HL-60 (cell line): ENCODE measurements at regions not wholly inside any gene's neighbourhood (a gene's known extent, or its start where the extent isn't known, plus 50 kb on each side); places are given as distances from the start of the nearest gene placed in this dataset.

Experiments
- DNase-seq, 2 experiments: peaks; one replicate each; pipeline ENCODE4 v3.0.0-alpha.2; 2010 to 2020; ENCODE audit warnings: low read depth in 1 of 2, low spot score in 1 of 2
- H3K27ac ChIP-seq: fragments of 250-450 bp; sonication (Bioruptor Pico); replicated peaks from 2 replicates; pipeline ENCODE4 v1.5.1; 2020; ENCODE audit warnings: mild to moderate bottlenecking, moderate library complexity
- H3K27me3 ChIP-seq: fragments of 250-450 bp; sonication (Bioruptor Pico); 2 replicates; pipeline ENCODE4 v1.5.1; 2021; ENCODE audit warnings: mild to moderate bottlenecking, moderate library complexity; ENCODE audit not compliant: insufficient read depth, poor library complexity, severe bottlenecking
- H3K4me3 ChIP-seq: replicated peaks from 2 replicates; pipeline ENCODE4 v1.5.1; 2011; ENCODE audit warnings: mild to moderate bottlenecking, control low read depth, low read length; ENCODE audit not compliant: insufficient read depth
- GABPA ChIP-seq: IDR thresholded peaks from 2 replicates; pipeline ENCODE4 v1.6.1; 2012; ENCODE audit warnings: low read depth
- POLR2AphosphoS5 ChIP-seq: IDR thresholded peaks from 2 replicates; pipeline ENCODE4 v1.6.1; 2012; ENCODE audit warnings: low read depth
- SPI1 ChIP-seq: IDR thresholded peaks from 2 replicates; pipeline ENCODE4 v1.6.1; 2012; ENCODE audit warnings: low read depth, mild to moderate bottlenecking, borderline replicate concordance
- TF ChIP-seq, protein P1 (sequence below): IDR thresholded peaks from one replicate; pipeline ENCODE4 v1.5.1; 2011; ENCODE audit warnings: low read length, control low read depth, inconsistent platforms; ENCODE audit not compliant: insufficient read depth
- TF ChIP-seq, protein P2 (sequence below): IDR thresholded peaks from 2 replicates; pipeline ENCODE4 v1.6.1; 2012; ENCODE audit warnings: low read depth; ENCODE audit not compliant: insufficient replicate concordance

DNA sequence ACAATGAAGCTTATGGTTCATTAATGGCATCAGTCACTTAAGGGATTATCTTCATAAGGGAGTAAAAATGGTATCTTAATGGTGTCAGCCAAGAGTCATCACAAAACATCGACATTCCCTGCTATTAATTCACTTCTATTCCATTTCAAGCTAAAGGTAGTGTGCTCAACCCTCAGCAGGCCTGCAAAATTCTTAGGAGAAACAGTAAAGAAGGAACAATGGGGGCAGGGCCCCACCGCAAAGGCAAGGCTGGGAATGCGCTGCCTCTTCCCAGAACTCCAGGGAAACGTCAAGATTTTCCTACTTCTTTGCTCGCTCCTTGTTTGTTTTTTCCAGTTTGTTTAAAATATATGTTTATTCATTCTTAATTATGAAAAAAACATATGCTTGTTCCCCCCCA is 187.3 kb upstream of the TSC22D2 start:
- TF ChIP-seq SPI1 (no peak), GABPA (no peak)
- Histone ChIP-seq H3K27ac (no peak overlapping the region), H3K4me3 (no peak overlapping the region), H3K27me3 (no peaks in the 10 kb centered on the region)
- DNase-seq: no peak

DNA sequence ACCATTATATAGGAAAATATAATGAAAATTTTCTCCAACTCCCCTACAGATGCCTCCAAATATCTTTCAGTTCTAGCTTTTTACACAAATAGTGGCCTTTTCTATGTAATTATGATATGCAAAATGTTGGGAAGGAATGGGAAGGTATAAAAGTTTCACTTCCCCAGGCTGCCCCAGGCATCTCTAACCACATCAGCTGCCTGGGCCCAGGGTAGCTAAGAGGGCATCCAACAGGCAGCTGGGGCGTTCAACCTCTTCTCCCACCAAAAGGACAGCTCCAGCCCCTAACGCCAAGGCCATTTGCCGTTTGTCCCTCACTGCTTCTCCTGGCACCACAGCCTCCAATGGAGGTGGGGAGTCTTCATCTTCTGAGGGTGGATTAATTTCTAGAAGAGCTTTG is 188.1 kb upstream of the TSC22D2 start:
- Histone ChIP-seq H3K27ac (no peak overlapping the region), H3K27me3 (no peaks in the 10 kb centered on the region), H3K4me3 (no peak overlapping the region)
- TF ChIP-seq POLR2AphosphoS5 (no peak), SPI1 (no peak), GABPA (no peak)
- TF ChIP-seq, protein P1, sequence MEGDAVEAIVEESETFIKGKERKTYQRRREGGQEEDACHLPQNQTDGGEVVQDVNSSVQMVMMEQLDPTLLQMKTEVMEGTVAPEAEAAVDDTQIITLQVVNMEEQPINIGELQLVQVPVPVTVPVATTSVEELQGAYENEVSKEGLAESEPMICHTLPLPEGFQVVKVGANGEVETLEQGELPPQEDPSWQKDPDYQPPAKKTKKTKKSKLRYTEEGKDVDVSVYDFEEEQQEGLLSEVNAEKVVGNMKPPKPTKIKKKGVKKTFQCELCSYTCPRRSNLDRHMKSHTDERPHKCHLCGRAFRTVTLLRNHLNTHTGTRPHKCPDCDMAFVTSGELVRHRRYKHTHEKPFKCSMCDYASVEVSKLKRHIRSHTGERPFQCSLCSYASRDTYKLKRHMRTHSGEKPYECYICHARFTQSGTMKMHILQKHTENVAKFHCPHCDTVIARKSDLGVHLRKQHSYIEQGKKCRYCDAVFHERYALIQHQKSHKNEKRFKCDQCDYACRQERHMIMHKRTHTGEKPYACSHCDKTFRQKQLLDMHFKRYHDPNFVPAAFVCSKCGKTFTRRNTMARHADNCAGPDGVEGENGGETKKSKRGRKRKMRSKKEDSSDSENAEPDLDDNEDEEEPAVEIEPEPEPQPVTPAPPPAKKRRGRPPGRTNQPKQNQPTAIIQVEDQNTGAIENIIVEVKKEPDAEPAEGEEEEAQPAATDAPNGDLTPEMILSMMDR: no peak
- TF ChIP-seq, protein P2, sequence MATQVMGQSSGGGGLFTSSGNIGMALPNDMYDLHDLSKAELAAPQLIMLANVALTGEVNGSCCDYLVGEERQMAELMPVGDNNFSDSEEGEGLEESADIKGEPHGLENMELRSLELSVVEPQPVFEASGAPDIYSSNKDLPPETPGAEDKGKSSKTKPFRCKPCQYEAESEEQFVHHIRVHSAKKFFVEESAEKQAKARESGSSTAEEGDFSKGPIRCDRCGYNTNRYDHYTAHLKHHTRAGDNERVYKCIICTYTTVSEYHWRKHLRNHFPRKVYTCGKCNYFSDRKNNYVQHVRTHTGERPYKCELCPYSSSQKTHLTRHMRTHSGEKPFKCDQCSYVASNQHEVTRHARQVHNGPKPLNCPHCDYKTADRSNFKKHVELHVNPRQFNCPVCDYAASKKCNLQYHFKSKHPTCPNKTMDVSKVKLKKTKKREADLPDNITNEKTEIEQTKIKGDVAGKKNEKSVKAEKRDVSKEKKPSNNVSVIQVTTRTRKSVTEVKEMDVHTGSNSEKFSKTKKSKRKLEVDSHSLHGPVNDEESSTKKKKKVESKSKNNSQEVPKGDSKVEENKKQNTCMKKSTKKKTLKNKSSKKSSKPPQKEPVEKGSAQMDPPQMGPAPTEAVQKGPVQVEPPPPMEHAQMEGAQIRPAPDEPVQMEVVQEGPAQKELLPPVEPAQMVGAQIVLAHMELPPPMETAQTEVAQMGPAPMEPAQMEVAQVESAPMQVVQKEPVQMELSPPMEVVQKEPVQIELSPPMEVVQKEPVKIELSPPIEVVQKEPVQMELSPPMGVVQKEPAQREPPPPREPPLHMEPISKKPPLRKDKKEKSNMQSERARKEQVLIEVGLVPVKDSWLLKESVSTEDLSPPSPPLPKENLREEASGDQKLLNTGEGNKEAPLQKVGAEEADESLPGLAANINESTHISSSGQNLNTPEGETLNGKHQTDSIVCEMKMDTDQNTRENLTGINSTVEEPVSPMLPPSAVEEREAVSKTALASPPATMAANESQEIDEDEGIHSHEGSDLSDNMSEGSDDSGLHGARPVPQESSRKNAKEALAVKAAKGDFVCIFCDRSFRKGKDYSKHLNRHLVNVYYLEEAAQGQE: no peak
- no peak for DNase-seq

DNA sequence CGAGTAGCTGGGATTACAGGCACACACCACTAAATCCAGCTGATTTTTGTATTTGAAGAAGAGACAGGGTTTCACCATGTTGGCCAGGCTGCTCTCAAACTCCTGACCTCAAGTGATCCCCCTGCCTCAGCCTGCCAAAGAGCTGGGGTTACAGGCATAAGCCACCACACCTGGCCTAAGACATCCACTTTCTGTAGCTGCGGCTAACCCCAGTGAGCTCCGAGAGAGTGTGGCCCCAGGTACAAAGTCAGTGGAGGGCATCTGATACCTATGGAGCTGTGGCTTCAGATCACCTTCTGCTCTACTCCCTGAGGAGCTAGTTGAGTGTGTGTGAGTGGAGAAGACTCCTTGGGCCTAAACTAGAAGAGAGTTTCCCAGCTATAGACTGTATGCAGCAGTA is 189.3 kb upstream of the TSC22D2 start:
- TF ChIP-seq, protein P1: no peak
- TF ChIP-seq, protein P2: no peak
- TF ChIP-seq POLR2AphosphoS5: no peak
- no peak for TF ChIP-seq GABPA
- no peak for TF ChIP-seq SPI1
- Histone ChIP-seq H3K27me3 (no peaks in the 10 kb centered on the region), H3K4me3 (no peak overlapping the region)

DNA sequence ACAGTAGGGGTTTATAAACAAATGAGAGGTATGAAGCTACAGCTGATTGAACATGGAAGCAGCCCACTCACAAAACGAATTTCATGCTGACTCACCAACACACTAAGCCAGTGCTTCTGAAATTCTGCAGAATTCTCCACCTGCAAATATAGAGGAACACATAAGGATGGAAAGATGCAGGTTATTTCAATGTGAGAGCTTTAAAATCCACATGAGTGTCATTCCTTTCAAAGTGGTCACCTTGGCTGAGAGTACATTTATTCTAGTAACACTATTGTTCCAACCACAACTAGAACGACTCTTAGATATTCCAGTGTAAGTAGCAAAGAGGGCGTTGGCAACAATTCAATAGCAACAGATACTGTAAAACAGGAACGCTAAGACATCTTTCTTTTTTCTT is 189.9 kb upstream of the TSC22D2 start:
- Histone ChIP-seq H3K27me3 (no peaks in the 10 kb centered on the region), H3K4me3 (no peak overlapping the region), H3K27ac (no peak overlapping the region)
- DNase-seq: no peak
- TF ChIP-seq, protein P2: no peak
- TF ChIP-seq, protein P1: no peak
- no peak for TF ChIP-seq POLR2AphosphoS5
- TF ChIP-seq SPI1: no peak
- TF ChIP-seq GABPA: no peak

More for the DNA sequence above, 189.3 kb upstream of the TSC22D2 start:
- DNase-seq: no peak
- H3K27ac ChIP-seq: no peak overlapping the region
